ENCODE measurements at regions not wholly inside any gene's neighbourhood (a gene's known extent, or its start where the extent isn't known, plus 50 kb on each side); places are given as distances from the start of the nearest gene placed in this dataset.
A peak's percentile ranks its signal among the peaks of the same experiment; 100 is the strongest.
"Not testable (repeated sequence)": the region's sequence is repeated elsewhere in the genome, so short reads cannot be mapped to it uniquely, and the experiment has no call there.

- Mint-ChIP-seq H3K36me3 (no peaks in the 10 kb centered on the region), H3K27ac (no peak overlapping the region), H3K9me3 (peaks cover 5 to 10% of the 10 kb centered on the region in 2 donors)
- DNase-seq (ENCODE audit: low spot score in 2 of 2) (no peak), ATAC-seq (no peak)
Measured at GRCh38 chr12:73906757-73907156, 630.9 kb upstream of the ATXN7L3B start.

- Mint-ChIP-seq H3K9me3 (peaks cover 0 to 5% of the 10 kb centered on the region in 2 donors), H3K36me3 (peaks cover 0 to 5% of the 10 kb centered on the region in 2 donors), H3K27ac (no peak overlapping the region)
- ATAC-seq, result no peak
- no peak for DNase-seq (ENCODE audit: low spot score in 2 of 2)
Measured at GRCh38 chr12:73935817-73936216, 601.8 kb upstream of the ATXN7L3B start.

GRCh38 chr12:73947326-73948026, 590.2 kb upstream of the ATXN7L3B start:
- ATAC-seq (no peak), DNase-seq (ENCODE audit: low spot score in 2 of 2) (no peak)
- H3K36me3 Mint-ChIP-seq, result no peaks in the 10 kb centered on the region
- H3K27ac Mint-ChIP-seq, result no peak overlapping the region
- peaks cover 4 to 9% of the 10 kb centered on the region in 2 donors for H3K9me3 Mint-ChIP-seq

- H3K36me3 Mint-ChIP-seq, result no peaks in the 10 kb centered on the region
- no peak for ATAC-seq
- peaks cover 7 to 11% of the 10 kb centered on the region in 2 donors for H3K9me3 Mint-ChIP-seq
- DNase-seq (ENCODE audit: low spot score in 2 of 2), result no peak
- no peak overlapping the region for H3K27ac Mint-ChIP-seq
Measured at GRCh38 chr12:73950507-73950906, 587.1 kb upstream of the ATXN7L3B start.

GRCh38 chr12:73951956-73952703, 585.5 kb upstream of the ATXN7L3B start:
- peaks cover 3 to 11% of the 10 kb centered on the region in 2 donors for H3K9me3 Mint-ChIP-seq
- no peak for DNase-seq (ENCODE audit: low spot score in 2 of 2)
- H3K27ac Mint-ChIP-seq, result no peak overlapping the region
- ATAC-seq, result no peak
- H3K36me3 Mint-ChIP-seq, result no peaks in the 10 kb centered on the region

- Mint-ChIP-seq H3K9me3 (no peaks in the 10 kb centered on the region), H3K36me3 (no peaks in the 10 kb centered on the region), H3K27ac (no peak overlapping the region)
- DNase-seq (ENCODE audit: low spot score in 2 of 2) (no peak), ATAC-seq (no peak)
Measured at GRCh38 chr12:73964641-73965040, 573.0 kb upstream of the ATXN7L3B start.

GRCh38 chr12:73973486-73973885, 564.1 kb upstream of the ATXN7L3B start:
- ATAC-seq (no peak), DNase-seq (ENCODE audit: low spot score in 2 of 2) (no peak)
- H3K27ac Mint-ChIP-seq, result no peak overlapping the region
- peaks cover 13 to 14% of the 10 kb centered on the region in 2 donors for H3K9me3 Mint-ChIP-seq
- no peaks in the 10 kb centered on the region for H3K36me3 Mint-ChIP-seq

GRCh38 chr12:73984552-73984951, 553.1 kb upstream of the ATXN7L3B start:
- H3K27ac Mint-ChIP-seq, result no peak overlapping the region
- peaks cover 4 to 7% of the 10 kb centered on the region in 2 donors for H3K9me3 Mint-ChIP-seq
- ATAC-seq, result no peak
- no peak for DNase-seq (ENCODE audit: low spot score in 2 of 2)
- no peaks in the 10 kb centered on the region for H3K36me3 Mint-ChIP-seq

GRCh38 chr12:73991138-73991537, 546.5 kb upstream of the ATXN7L3B start:
- ATAC-seq (no peak), DNase-seq (ENCODE audit: low spot score in 2 of 2) (no peak)
- no peaks in the 10 kb centered on the region for H3K36me3 Mint-ChIP-seq
- no peak overlapping the region for H3K27ac Mint-ChIP-seq
- H3K9me3 Mint-ChIP-seq, result peaks cover 0 to 3% of the 10 kb centered on the region in 2 donors

GRCh38 chr12:73998894-73999293, 538.7 kb upstream of the ATXN7L3B start:
- no peaks in the 10 kb centered on the region for H3K36me3 Mint-ChIP-seq
- H3K27ac Mint-ChIP-seq, result no peak overlapping the region
- H3K9me3 Mint-ChIP-seq, result peaks cover 0 to 4% of the 10 kb centered on the region in 2 donors
- DNase-seq (ENCODE audit: low spot score in 2 of 2), result no peak
- no peak for ATAC-seq

- H3K36me3 Mint-ChIP-seq, result no peaks in the 10 kb centered on the region
- ATAC-seq (no peak), DNase-seq (ENCODE audit: low spot score in 2 of 2) (no peak)
- no peak overlapping the region for H3K27ac Mint-ChIP-seq
- peaks cover 0 to 4% of the 10 kb centered on the region in 2 donors for H3K9me3 Mint-ChIP-seq
Measured at GRCh38 chr12:74015118-74015517, 522.5 kb upstream of the ATXN7L3B start.

GRCh38 chr12:74016324-74016723, 521.3 kb upstream of the ATXN7L3B start:
- DNase-seq (ENCODE audit: low spot score in 2 of 2); H3K36me3 Mint-ChIP-seq; ATAC-seq: not testable (repeated sequence)

GRCh38 chr12:74018849-74019248, 518.8 kb upstream of the ATXN7L3B start:
- Mint-ChIP-seq H3K36me3 (no peaks in the 10 kb centered on the region), H3K9me3 (peaks cover 0 to 4% of the 10 kb centered on the region in 2 donors), H3K27ac (no peak overlapping the region)
- no peak for DNase-seq (ENCODE audit: low spot score in 2 of 2)
- ATAC-seq, result no peak

More at GRCh38 chr12:74016324-74016723, 521.3 kb upstream of the ATXN7L3B start:
- not testable (repeated sequence) for H3K9me3 Mint-ChIP-seq, H3K27ac Mint-ChIP-seq

GRCh38 chr12:74021937-74022336, 515.7 kb upstream of the ATXN7L3B start:
- ATAC-seq (peak; percentile 43 to 68), DNase-seq (ENCODE audit: low spot score in 2 of 2) (peak in 1 of 2 donors; percentile 22)
- Mint-ChIP-seq H3K9me3 (peaks cover 0 to 3% of the 10 kb centered on the region in 2 donors), H3K27ac (no peak overlapping the region), H3K36me3 (no peaks in the 10 kb centered on the region)

- Mint-ChIP-seq H3K36me3 (no peaks in the 10 kb centered on the region), H3K9me3 (peaks cover 0 to 4% of the 10 kb centered on the region in 2 donors), H3K27ac (no peak overlapping the region)
- no peak for DNase-seq (ENCODE audit: low spot score in 2 of 2)
- no peak for ATAC-seq
Measured at GRCh38 chr12:74031045-74031444, 506.6 kb upstream of the ATXN7L3B start.

GRCh38 chr12:74033531-74033930, 504.1 kb upstream of the ATXN7L3B start:
- Mint-ChIP-seq H3K36me3 (no peaks in the 10 kb centered on the region), H3K27ac (no peak overlapping the region), H3K9me3 (peaks cover 0 to 12% of the 10 kb centered on the region in 2 donors)
- DNase-seq (ENCODE audit: low spot score in 2 of 2) (no peak), ATAC-seq (no peak)

- ATAC-seq; H3K27ac Mint-ChIP-seq; H3K36me3 Mint-ChIP-seq; DNase-seq (ENCODE audit: low spot score in 2 of 2): not testable (repeated sequence)
- peaks cover 14 to 15% of the 10 kb centered on the region in 2 donors for H3K9me3 Mint-ChIP-seq
Measured at GRCh38 chr12:74039138-74039537, 498.5 kb upstream of the ATXN7L3B start.

All from activated naive CD4-positive, alpha-beta T cell treated with anti-CD3 and anti-CD28 coated beads, Interleukin-2, amount 50 U/mL, for 72 hours (primary cell).